ENCODE measurements at regions not wholly inside any gene's neighbourhood (a gene's known extent, or its start where the extent isn't known, plus 50 kb on each side); places are given as distances from the start of the nearest gene placed in this dataset.

DNA sequence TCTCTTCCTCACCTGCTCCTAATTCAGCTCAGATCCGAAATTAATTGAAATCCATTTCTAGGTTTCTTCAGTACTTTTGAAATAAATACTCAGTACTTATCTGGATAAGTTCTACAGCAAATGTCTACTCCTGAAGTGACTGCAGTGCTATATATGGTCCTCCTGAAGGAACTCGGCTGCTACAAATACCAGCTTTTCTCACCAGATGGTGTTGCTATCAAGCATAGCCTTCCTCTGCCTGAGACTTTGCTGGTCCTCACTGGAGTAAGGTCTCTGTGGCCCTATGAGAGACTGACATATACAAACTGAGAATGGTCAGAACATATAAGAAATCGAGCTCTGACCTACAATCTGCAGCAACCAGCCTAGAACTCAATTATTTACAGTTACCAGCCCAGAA lies 161.6 kb downstream of the NDFIP2 start:
- TF ChIP-seq, protein P1, sequence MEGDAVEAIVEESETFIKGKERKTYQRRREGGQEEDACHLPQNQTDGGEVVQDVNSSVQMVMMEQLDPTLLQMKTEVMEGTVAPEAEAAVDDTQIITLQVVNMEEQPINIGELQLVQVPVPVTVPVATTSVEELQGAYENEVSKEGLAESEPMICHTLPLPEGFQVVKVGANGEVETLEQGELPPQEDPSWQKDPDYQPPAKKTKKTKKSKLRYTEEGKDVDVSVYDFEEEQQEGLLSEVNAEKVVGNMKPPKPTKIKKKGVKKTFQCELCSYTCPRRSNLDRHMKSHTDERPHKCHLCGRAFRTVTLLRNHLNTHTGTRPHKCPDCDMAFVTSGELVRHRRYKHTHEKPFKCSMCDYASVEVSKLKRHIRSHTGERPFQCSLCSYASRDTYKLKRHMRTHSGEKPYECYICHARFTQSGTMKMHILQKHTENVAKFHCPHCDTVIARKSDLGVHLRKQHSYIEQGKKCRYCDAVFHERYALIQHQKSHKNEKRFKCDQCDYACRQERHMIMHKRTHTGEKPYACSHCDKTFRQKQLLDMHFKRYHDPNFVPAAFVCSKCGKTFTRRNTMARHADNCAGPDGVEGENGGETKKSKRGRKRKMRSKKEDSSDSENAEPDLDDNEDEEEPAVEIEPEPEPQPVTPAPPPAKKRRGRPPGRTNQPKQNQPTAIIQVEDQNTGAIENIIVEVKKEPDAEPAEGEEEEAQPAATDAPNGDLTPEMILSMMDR (IDR thresholded peaks at IDR 0.05), result no peak
- TF ChIP-seq EP300 (IDR thresholded peaks at IDR 0.05) (no peak), POLR2A (IDR thresholded peaks at IDR 0.05) (no peak)

Data from gastroesophageal sphincter (tissue), 3 donors.